Mucosa of descending colon (tissue), 3 donors: ENCODE measurements at regions not wholly inside any gene's neighbourhood (a gene's known extent, or its start where the extent isn't known, plus 50 kb on each side); places are given as distances from the start of the nearest gene placed in this dataset.
"Not testable (repeated sequence)": the region's sequence is repeated elsewhere in the genome, so short reads cannot be mapped to it uniquely, and the experiment has no call there.

Experiments used
- ATAC-seq: fragments of 200-7000 bp; cut with Tn5 transposase; one replicate; pipeline ENCODE4 v1.9.1; 2020; ENCODE audit warnings: mild to moderate bottlenecking, moderate library complexity
- DNase-seq, 3 donors: peaks; one replicate each; pipeline ENCODE4 v3.0.0-alpha.2; 2020
- H3K36me3 ChIP-seq: fragments of 200-600 bp; one replicate; pipeline ENCODE4 v1.8.0; 2021; ENCODE audit warnings: low read depth, mild to moderate bottlenecking
- H3K4me1 ChIP-seq: fragments of 200-600 bp; one replicate; pipeline ENCODE4 v1.8.0; 2021; ENCODE audit warnings: low read depth, mild to moderate bottlenecking
- H3K4me3 ChIP-seq: fragments of 200-600 bp; one replicate; pipeline ENCODE4 v1.8.0; 2021; ENCODE audit warnings: mild to moderate bottlenecking
- H3K9me3 ChIP-seq: fragments of 200-600 bp; one replicate; pipeline ENCODE4 v1.8.0; 2021; ENCODE audit warnings: mild to moderate bottlenecking
- CTCF ChIP-seq: fragments of 200-600 bp; IDR thresholded peaks from one replicate; pipeline ENCODE4 v1.8.0; 2022; ENCODE audit warnings: antibody characterized with exemption, mild to moderate bottlenecking
- intact Hi-C, 2 donors: fragments of 100-400 bp; cut with DNase I in 1 of 2; cut with micrococcal nuclease in 1 of 2; formaldehyde crosslinking; loops; one replicate each; pipeline versions ENCODE4 v1.11.0 to v1.11.1; 2022; cut with DNase I, micrococcal nuclease
- donor health status: DM: no; HTN: no; CAD: no; lungs with moderate emphysema.
- donor health status: DM: no; HTN: no; CAD: no.
- donor health status: DM: no; HTN: yes; CAD: no.

- TF ChIP-seq CTCF, result no peak
- DNase-seq (no peak), ATAC-seq (no peak)
- Histone ChIP-seq H3K4me1 (no peaks in the 10 kb centered on the region), H3K4me3 (no peak overlapping the region), H3K36me3 (no peaks in the 10 kb centered on the region), H3K9me3 (peaks cover 45% of the 10 kb centered on the region)
- intact Hi-C loops, result no loop called here
These were observed 108.9 kb downstream of the NPAP1 start for GRCh38 chr15:24784506-24784905.

GRCh38 chr15:24786347-24786746 is 110.8 kb downstream of the NPAP1 start:
- ATAC-seq, result no peak
- DNase-seq, result no peak
- Histone ChIP-seq H3K4me1 (no peaks in the 10 kb centered on the region), H3K36me3 (no peaks in the 10 kb centered on the region), H3K4me3 (no peak overlapping the region), H3K9me3 (peaks cover 42% of the 10 kb centered on the region)
- no peak for TF ChIP-seq CTCF
- intact Hi-C loops, result no loop called here

GRCh38 chr15:24802624-24803023 is 127.0 kb downstream of the NPAP1 start:
- H3K4me1 ChIP-seq, DNase-seq, ATAC-seq, H3K4me3 ChIP-seq, H3K36me3 ChIP-seq, intact Hi-C loops: not testable (repeated sequence)
- H3K9me3 ChIP-seq, result peaks cover 40% of the 10 kb centered on the region

GRCh38 chr15:24819680-24820079 is 135.1 kb upstream of the SNRPN start:
- no peak overlapping the region for H3K4me3 ChIP-seq
- H3K9me3 ChIP-seq, result peaks cover 61% of the 10 kb centered on the region
- ATAC-seq, result no peak
- no peaks in the 10 kb centered on the region for H3K36me3 ChIP-seq
- no peak for TF ChIP-seq CTCF
- DNase-seq, result no peak
- intact Hi-C loops, result no loop called here
- no peaks in the 10 kb centered on the region for H3K4me1 ChIP-seq

- H3K36me3 ChIP-seq, result no peaks in the 10 kb centered on the region
- no peak overlapping the region for H3K4me3 ChIP-seq
- no peak for ATAC-seq
- no peaks in the 10 kb centered on the region for H3K4me1 ChIP-seq
- peaks cover 55% of the 10 kb centered on the region for H3K9me3 ChIP-seq
- DNase-seq, result no peak
- TF ChIP-seq CTCF, result no peak
- intact Hi-C loops, result no loop called here
These were observed 131.3 kb upstream of the SNRPN start for GRCh38 chr15:24823473-24823872.

- DNase-seq (no peak), ATAC-seq (no peak)
- peaks cover 24% of the 10 kb centered on the region for H3K9me3 ChIP-seq
- H3K4me3 ChIP-seq, result no peak overlapping the region
- no peaks in the 10 kb centered on the region for H3K36me3 ChIP-seq
- no peaks in the 10 kb centered on the region for H3K4me1 ChIP-seq
- no peak for TF ChIP-seq CTCF
- intact Hi-C loops, result no loop called here
These were observed 122.5 kb upstream of the SNRPN start for GRCh38 chr15:24832282-24832681.
